Loucy (cell line): ENCODE measurements at regions not wholly inside any gene's neighbourhood (a gene's known extent, or its start where the extent isn't known, plus 50 kb on each side); places are given as distances from the start of the nearest gene placed in this dataset.

Experiments
- H2AFZ ChIP-seq: fragments of 200-600 bp; sonication (generic); 2 replicates; pipeline ENCODE4 v1.6.0; 2016; ENCODE audit warnings: antibody characterized with exemption, mild to moderate bottlenecking, low read length, moderate library complexity
- H3F3A ChIP-seq: fragments of 200-600 bp; 2 replicates; pipeline ENCODE4 v1.6.0; 2016; ENCODE audit warnings: antibody characterized with exemption, low read depth, mild to moderate bottlenecking
- H3K27me3 ChIP-seq: fragments of 200-600 bp; sonication (generic); 2 replicates; pipeline ENCODE4 v1.6.1; 2014; ENCODE audit warnings: low read length, mild to moderate bottlenecking; ENCODE audit not compliant: insufficient read depth, poor library complexity, severe bottlenecking
- H3K36me3 ChIP-seq: fragments of 200-600 bp; sonication (generic); 2 replicates; pipeline ENCODE4 v1.6.1; 2016; ENCODE audit warnings: low read length; ENCODE audit not compliant: insufficient read depth
- H3K4me1 ChIP-seq: fragments of 200-600 bp; sonication (generic); 2 replicates; pipeline ENCODE4 v1.5.1; 2014; ENCODE audit warnings: low read length, mild to moderate bottlenecking; ENCODE audit not compliant: insufficient read depth, poor library complexity, severe bottlenecking
- H3K4me2 ChIP-seq: fragments of 200-600 bp; sonication (generic); 2 replicates; pipeline ENCODE4 v1.6.0; 2014; ENCODE audit warnings: antibody characterized with exemption, low read length, low read depth, mild to moderate bottlenecking; ENCODE audit not compliant: poor library complexity, severe bottlenecking
- H3K4me3 ChIP-seq: fragments of 200-600 bp; sonication (generic); 2 replicates; pipeline ENCODE4 v1.5.1; 2014; ENCODE audit warnings: low read length, mild to moderate bottlenecking, mixed read lengths; ENCODE audit not compliant: poor library complexity, severe bottlenecking
- H3K79me2 ChIP-seq: fragments of 200-600 bp; sonication (generic); 2 replicates; pipeline ENCODE4 v1.6.1; 2014; ENCODE audit warnings: low read length; ENCODE audit not compliant: insufficient read depth
- H3K9ac ChIP-seq: fragments of 200-600 bp; sonication (generic); 2 replicates; pipeline ENCODE4 v1.6.0; 2014; ENCODE audit warnings: mild to moderate bottlenecking, low read depth, low read length, moderate library complexity; ENCODE audit not compliant: poor library complexity, severe bottlenecking
- H3K9me2 ChIP-seq: fragments of 200-600 bp; sonication (generic); replicated peaks from 2 replicates; pipeline ENCODE4 v1.6.1; 2016; ENCODE audit warnings: low read depth, low read length, mixed read lengths
- H3K9me3 ChIP-seq: fragments of 200-600 bp; sonication (generic); 2 replicates; pipeline ENCODE4 v1.6.1; 2014; ENCODE audit warnings: mild to moderate bottlenecking, antibody characterized with exemption, low read length, low read depth; ENCODE audit not compliant: insufficient read depth
- H4K20me1 ChIP-seq: fragments of 200-600 bp; sonication (generic); 2 replicates; pipeline ENCODE4 v1.6.0; 2014; ENCODE audit warnings: antibody characterized with exemption, low read length, mild to moderate bottlenecking; ENCODE audit not compliant: insufficient read depth, poor library complexity, severe bottlenecking
- CTCF ChIP-seq: fragments of 200-600 bp; sonication (generic); conservative IDR thresholded peaks from 2 replicates; pipeline ENCODE4 v1.5.1; 2014; ENCODE audit warnings: mild to moderate bottlenecking, antibody characterized with exemption, low read length
- EZH2phosphoT487 ChIP-seq: fragments of 200-600 bp; IDR thresholded peaks from 2 replicates; pipeline ENCODE4 v1.6.1; 2018; ENCODE audit warnings: antibody characterized with exemption, mild to moderate bottlenecking, moderate library complexity, borderline replicate concordance

DNA sequence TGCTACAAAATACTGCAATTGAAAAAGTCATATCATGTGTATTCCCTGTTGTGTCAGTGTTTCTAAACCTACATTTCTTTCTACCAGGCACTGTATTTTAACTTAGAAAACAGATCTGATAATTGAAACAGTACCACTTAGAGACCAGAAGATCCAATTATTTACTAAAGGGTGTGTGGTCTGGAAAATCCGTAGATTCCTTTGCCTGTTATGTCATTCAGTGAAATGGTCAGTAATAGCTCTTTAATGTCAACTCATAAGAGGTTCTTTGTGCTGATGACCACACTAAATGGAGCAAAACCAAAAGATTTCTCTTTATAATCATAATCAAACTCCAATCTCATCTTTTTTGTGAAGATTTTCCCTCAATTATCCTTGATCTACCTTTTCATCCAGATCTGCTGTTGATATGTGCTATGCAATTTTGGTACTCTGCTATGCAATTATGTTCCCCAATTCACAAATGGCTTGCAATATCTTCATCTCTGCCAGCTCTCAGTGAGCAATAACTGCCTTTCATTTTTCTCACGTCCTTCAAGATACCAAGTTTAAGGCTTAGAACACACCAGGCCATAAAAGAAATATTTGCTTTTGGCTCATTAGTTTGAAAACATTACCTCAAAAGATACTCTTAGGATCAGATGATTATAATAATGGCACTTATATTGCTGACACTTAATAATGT is 165.5 kb downstream of the MOXD1 start:
- H3K36me3 ChIP-seq, result no peaks in the 10 kb centered on the region
- TF ChIP-seq CTCF, result no peak
- no peak for TF ChIP-seq EZH2phosphoT487
- H3K9ac ChIP-seq, result no peak overlapping the region
- H3K4me2 ChIP-seq, result no peak overlapping the region
- H3F3A ChIP-seq, result no peaks in the 10 kb centered on the region
- H4K20me1 ChIP-seq, result no peaks in the 10 kb centered on the region
- no peaks in the 10 kb centered on the region for H3K79me2 ChIP-seq
- no peak overlapping the region for H2AFZ ChIP-seq
- no peaks in the 10 kb centered on the region for H3K9me2 ChIP-seq
- H3K9me3 ChIP-seq, result no peaks in the 10 kb centered on the region
- no peaks in the 10 kb centered on the region for H3K4me1 ChIP-seq
- H3K4me3 ChIP-seq, result no peak overlapping the region
- peaks cover 3% of the 10 kb centered on the region for H3K27me3 ChIP-seq

GRCh38 chr6:132234356-132234755 is 166.9 kb downstream of the MOXD1 start:
- Histone ChIP-seq H3K27me3 (peaks cover 3% of the 10 kb centered on the region), H3K79me2 (no peaks in the 10 kb centered on the region), H4K20me1 (no peaks in the 10 kb centered on the region), H3K9ac (no peak overlapping the region), H3K4me1 (no peaks in the 10 kb centered on the region), H3K4me3 (no peak overlapping the region), H3K4me2 (no peak overlapping the region), H3K36me3 (no peaks in the 10 kb centered on the region), H3K9me3 (no peaks in the 10 kb centered on the region), H3F3A (no peaks in the 10 kb centered on the region), H2AFZ (no peak overlapping the region), H3K9me2 (no peaks in the 10 kb centered on the region)
- TF ChIP-seq CTCF (no peak), EZH2phosphoT487 (no peak)

DNA sequence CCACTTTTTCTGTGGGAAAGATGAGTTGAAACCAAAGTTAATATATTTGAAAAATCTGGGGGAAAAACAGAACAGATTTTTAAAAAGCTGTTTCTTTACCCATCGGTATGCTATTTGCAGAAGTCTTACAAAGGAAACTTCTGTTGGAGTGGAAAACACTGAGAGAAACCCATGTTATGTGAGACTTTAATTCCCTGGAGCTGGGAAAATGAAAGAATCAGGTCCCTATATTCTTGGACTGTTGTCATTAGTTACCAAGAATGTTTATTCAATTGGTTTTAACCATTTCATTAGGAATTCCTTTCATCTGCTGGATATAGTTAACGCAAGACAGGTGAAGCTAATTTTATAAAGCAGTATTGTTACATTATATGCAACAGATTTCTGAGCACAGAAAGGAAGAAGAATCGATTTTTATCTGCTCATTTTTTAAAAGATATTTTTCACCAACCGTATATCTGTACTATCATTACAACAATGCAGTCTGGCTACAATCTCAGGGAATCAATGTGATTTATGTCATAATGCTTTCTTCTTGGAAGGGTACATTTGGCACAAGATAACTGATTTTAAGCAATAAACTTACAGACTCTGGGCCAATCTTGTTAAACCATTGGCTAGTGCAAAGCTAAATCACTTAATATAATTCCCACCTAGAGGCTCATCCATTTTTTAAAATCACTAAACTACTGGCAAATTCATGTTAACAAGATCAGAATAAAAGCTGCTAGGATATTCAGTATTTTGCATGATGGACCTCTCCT is 170.0 kb downstream of the MOXD1 start:
- no peaks in the 10 kb centered on the region for H3K79me2 ChIP-seq
- H3K9ac ChIP-seq, result no peak overlapping the region
- H3F3A ChIP-seq, result no peaks in the 10 kb centered on the region
- no peak overlapping the region for H3K4me2 ChIP-seq
- TF ChIP-seq CTCF (no peak), EZH2phosphoT487 (no peak)
- H3K4me3 ChIP-seq, result no peak overlapping the region
- H3K36me3 ChIP-seq, result no peaks in the 10 kb centered on the region
- no peaks in the 10 kb centered on the region for H4K20me1 ChIP-seq
- no peaks in the 10 kb centered on the region for H3K4me1 ChIP-seq
- no peaks in the 10 kb centered on the region for H3K9me3 ChIP-seq
- H3K9me2 ChIP-seq, result no peaks in the 10 kb centered on the region
- peaks cover 2% of the 10 kb centered on the region for H3K27me3 ChIP-seq
- H2AFZ ChIP-seq, result no peak overlapping the region
